Ascending aorta (tissue), 2 donors: ENCODE measurements at regions not wholly inside any gene's neighbourhood (a gene's known extent, or its start where the extent isn't known, plus 50 kb on each side); places are given as distances from the start of the nearest gene placed in this dataset.
"Not testable (repeated sequence)": the region's sequence is repeated elsewhere in the genome, so short reads cannot be mapped to it uniquely, and the experiment has no call there.

Experiments used
- DNase-seq, 2 donors: peaks; one replicate each; pipeline ENCODE4 v3.0.0-alpha.2; 2019; ENCODE audit warnings: low spot score in 2 of 2
- H3K27ac ChIP-seq, 2 donors: fragments of 200-600 bp; sonication (generic); one replicate each; pipeline ENCODE4 v1.5.1; 2016 to 2017; ENCODE audit warnings: mild to moderate bottlenecking in 1 of 2
- H3K27me3 ChIP-seq: fragments of 200-600 bp; sonication (generic); one replicate; pipeline ENCODE4 v1.5.1; 2017
- H3K36me3 ChIP-seq, 2 donors: fragments of 200-600 bp; sonication (generic); one replicate each; pipeline ENCODE4 v1.5.1; 2016
- H3K4me1 ChIP-seq, 2 donors: fragments of 200-600 bp; sonication (generic); one replicate each; pipeline ENCODE4 v1.5.1; 2016 to 2017; ENCODE audit warnings: mild to moderate bottlenecking in 1 of 2
- H3K4me3 ChIP-seq, 2 donors: fragments of 200-600 bp; sonication (generic); one replicate each; pipeline ENCODE4 v1.5.1; 2016 to 2017; ENCODE audit warnings: mild to moderate bottlenecking in 1 of 2
- H3K9me3 ChIP-seq, 2 donors: fragments of 200-600 bp; sonication (generic); one replicate each; pipeline ENCODE4 v1.5.1; 2016
- CTCF ChIP-seq, 3 experiments: fragments of 200-600 bp in 2 of 3; fragments of 450-650 bp in 1 of 3; sonication (generic) in 2 of 3; IDR thresholded peaks; one replicate each; pipeline ENCODE4 v1.5.1; 2016 to 2019; ENCODE audit warnings: antibody characterized with exemption in 3 of 3, mild to moderate bottlenecking in 1 of 3, moderate library complexity in 1 of 3
- intact Hi-C: fragments of 100-400 bp; cut with DNase I; formaldehyde crosslinking; loops from one replicate; pipeline ENCODE4 v1.15.1; 2023

- intact Hi-C loops, result no loop called here
Measured at GRCh38 chrX:40864972-40865371, 129.6 kb upstream of the MED14 start.

GRCh38 chrX:40866893-40867292 lies 131.6 kb upstream of the MED14 start:
- no peak for DNase-seq
- intact Hi-C loops, result no loop called here
- TF ChIP-seq CTCF (IDR thresholded peaks at IDR 0.05), result no peak
- H3K9me3 ChIP-seq, result peaks cover 0 to 5% of the 10 kb centered on the region in 2 donors
- no peak overlapping the region for H3K4me3 ChIP-seq
- H3K36me3 ChIP-seq, result no peaks in the 10 kb centered on the region
- H3K27ac ChIP-seq, result no peak overlapping the region
- H3K27me3 ChIP-seq, result no peaks in the 10 kb centered on the region
- no peaks in the 10 kb centered on the region for H3K4me1 ChIP-seq

More at GRCh38 chrX:40864972-40865371, 129.6 kb upstream of the MED14 start:
- no peak for DNase-seq
- peaks cover 0 to 5% of the 10 kb centered on the region in 2 donors for H3K9me3 ChIP-seq
- no peaks in the 10 kb centered on the region for H3K36me3 ChIP-seq
- H3K27me3 ChIP-seq, result no peaks in the 10 kb centered on the region
- TF ChIP-seq CTCF (IDR thresholded peaks at IDR 0.05), result no peak
- no peak overlapping the region for H3K4me3 ChIP-seq
- no peaks in the 10 kb centered on the region for H3K4me1 ChIP-seq
- H3K27ac ChIP-seq, result no peak overlapping the region

GRCh38 chrX:40867352-40867751 lies 132.0 kb upstream of the MED14 start:
- intact Hi-C loops, result no loop called here
- Histone ChIP-seq H3K4me1 (no peaks in the 10 kb centered on the region), H3K27ac (no peak overlapping the region), H3K4me3 (no peak overlapping the region), H3K36me3 (no peaks in the 10 kb centered on the region), H3K9me3 (peaks cover 0 to under 1% of the 10 kb centered on the region in 2 donors), H3K27me3 (no peaks in the 10 kb centered on the region)
- no peak for TF ChIP-seq CTCF (IDR thresholded peaks at IDR 0.05)
- no peak for DNase-seq

GRCh38 chrX:40868868-40869267 lies 133.5 kb upstream of the MED14 start:
- DNase-seq, result no peak
- intact Hi-C loops, result no loop called here
- Histone ChIP-seq H3K27me3 (no peaks in the 10 kb centered on the region), H3K9me3 (no peaks in the 10 kb centered on the region), H3K36me3 (no peaks in the 10 kb centered on the region), H3K27ac (no peak overlapping the region), H3K4me3 (no peak overlapping the region), H3K4me1 (no peaks in the 10 kb centered on the region)
- no peak for TF ChIP-seq CTCF (IDR thresholded peaks at IDR 0.05)

GRCh38 chrX:40870982-40871381 lies 135.6 kb upstream of the MED14 start:
- H3K4me1 ChIP-seq, H3K36me3 ChIP-seq, H3K4me3 ChIP-seq, H3K27ac ChIP-seq, H3K27me3 ChIP-seq, DNase-seq, H3K9me3 ChIP-seq, intact Hi-C loops: not testable (repeated sequence)

GRCh38 chrX:40871385-40872082 lies 136.2 kb upstream of the MED14 start:
- intact Hi-C loops, result no loop called here
- no peak for TF ChIP-seq CTCF (IDR thresholded peaks at IDR 0.05)
- H3K9me3 ChIP-seq, result no peaks in the 10 kb centered on the region
- no peaks in the 10 kb centered on the region for H3K27me3 ChIP-seq
- no peak overlapping the region for H3K27ac ChIP-seq
- H3K36me3 ChIP-seq, result no peaks in the 10 kb centered on the region
- no peak overlapping the region for H3K4me3 ChIP-seq
- H3K4me1 ChIP-seq, result no peaks in the 10 kb centered on the region
- DNase-seq, result no peak
